ENCODE measurements at regions not wholly inside any gene's neighbourhood (a gene's known extent, or its start where the extent isn't known, plus 50 kb on each side); places are given as distances from the start of the nearest gene placed in this dataset.
"Not testable (repeated sequence)": the region's sequence is repeated elsewhere in the genome, so short reads cannot be mapped to it uniquely, and the experiment has no call there.

GRCh38 chrX:25442499-25442898 lies 426.7 kb upstream of the ARX start:
- peak; percentile 0 for DNase-seq

DNA sequence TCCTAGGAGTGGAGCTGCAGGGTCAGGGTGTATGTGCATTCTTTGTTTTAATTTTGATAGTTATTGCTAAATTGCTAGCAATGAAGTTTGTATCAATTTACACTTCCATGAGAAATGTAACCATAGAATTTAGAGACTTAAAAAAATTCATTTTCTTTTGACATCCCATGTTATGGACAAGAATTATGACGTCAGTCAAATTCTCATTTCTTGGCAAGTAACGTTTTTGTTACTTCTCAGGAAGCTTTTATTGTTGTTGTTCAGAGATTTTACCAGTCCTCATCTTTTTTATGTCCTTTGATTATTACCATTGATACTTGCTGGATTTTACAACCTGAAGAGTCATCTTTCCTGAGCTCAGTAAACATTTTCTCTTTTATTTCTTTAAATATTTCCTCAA lies 417.5 kb upstream of the ARX start:
- no peak for DNase-seq

- no peak for DNase-seq
Observed at GRCh38 chrX:25432396-25432795, 416.6 kb upstream of the ARX start.

DNA sequence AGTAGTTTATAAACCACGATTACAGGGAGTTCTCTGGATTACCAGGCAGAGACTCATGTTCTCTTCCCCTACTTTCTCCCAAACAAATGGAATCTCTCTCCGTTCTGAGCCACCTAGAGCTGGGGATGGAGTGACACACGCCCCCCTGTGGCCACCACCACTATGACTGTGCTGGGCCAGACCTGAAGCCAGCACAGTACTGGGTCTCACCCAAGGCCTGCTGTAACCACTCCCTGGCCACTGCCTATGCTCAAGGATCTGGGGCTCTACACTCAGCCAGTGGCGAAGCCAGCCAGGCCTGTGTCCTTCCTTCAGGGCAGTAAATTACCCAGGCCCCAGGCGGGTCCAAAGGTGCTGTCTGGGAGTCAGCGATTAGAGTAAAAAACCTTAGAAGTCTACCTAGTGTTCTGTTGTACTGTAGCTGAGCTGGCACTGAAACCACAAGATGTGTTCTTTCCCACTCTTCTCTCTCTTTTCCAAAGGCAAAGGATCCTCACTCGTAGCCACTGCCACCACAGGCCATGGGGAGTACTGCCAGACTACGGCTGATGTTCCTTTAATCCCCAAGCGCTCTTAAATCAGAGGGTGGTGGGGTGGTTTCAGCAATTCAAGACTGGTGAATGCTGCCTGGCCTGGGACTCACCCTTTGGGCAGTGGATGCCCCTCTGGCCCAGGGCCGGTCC lies 412.2 kb upstream of the ARX start:
- peak; percentile 1 for DNase-seq

DNA sequence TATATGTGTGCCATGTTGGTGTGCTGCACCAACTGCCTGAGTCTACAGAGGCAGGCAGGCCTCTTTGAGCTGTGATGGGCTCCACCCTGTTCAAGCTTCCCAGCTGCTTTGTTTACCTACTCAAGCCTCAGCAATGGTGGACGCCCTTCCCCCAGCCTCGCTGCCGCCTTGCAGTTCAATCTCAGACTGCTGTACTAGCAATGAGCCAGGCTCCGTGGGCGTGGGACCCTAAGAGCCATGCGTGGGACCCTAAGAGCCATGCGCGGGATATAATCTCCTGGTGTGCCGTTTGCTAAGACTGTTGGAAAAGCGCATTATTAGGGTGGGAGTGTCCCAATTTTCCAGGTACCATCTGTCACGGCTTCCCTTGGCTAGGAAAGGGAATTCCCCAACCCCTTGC lies 388.4 kb upstream of the ARX start:
- not testable (repeated sequence) for DNase-seq

DNA sequence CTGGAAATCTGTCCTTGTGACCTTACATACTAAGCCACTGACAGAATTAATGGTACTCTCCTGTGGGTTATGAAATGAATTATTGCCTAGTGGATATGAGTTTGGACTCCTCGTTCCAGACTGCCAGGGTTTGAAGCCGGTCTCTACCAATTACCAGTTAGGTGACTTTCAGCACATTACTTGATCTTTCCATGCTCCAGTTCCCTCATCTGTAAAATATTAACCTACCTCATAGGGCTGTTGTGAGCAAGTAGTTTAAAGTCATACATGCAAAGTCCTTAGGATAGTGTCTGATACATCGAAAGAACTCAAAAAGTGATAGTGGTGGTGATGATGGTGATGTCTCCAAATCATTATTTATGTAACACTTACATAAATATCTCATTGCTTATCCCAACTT lies 373.5 kb upstream of the ARX start:
- DNase-seq, result no peak

- DNase-seq, result no peak
Observed at GRCh38 chrX:25383196-25383595, 367.4 kb upstream of the ARX start.

- DNase-seq, result no peak
Observed at GRCh38 chrX:25356456-25356855, 340.7 kb upstream of the ARX start.

GRCh38 chrX:25344161-25344936 lies 328.6 kb upstream of the ARX start:
- no peak for DNase-seq

- no peak for DNase-seq
Observed at GRCh38 chrX:25343060-25343459, 327.3 kb upstream of the ARX start.

GRCh38 chrX:25337841-25338240 lies 322.1 kb upstream of the ARX start:
- no peak for DNase-seq

GRCh38 chrX:25300994-25301393 lies 285.2 kb upstream of the ARX start:
- no peak for DNase-seq

GRCh38 chrX:25296850-25297249 lies 281.1 kb upstream of the ARX start:
- no peak for DNase-seq

- no peak for DNase-seq
Observed at GRCh38 chrX:25295466-25295865, 279.7 kb upstream of the ARX start.

DNA sequence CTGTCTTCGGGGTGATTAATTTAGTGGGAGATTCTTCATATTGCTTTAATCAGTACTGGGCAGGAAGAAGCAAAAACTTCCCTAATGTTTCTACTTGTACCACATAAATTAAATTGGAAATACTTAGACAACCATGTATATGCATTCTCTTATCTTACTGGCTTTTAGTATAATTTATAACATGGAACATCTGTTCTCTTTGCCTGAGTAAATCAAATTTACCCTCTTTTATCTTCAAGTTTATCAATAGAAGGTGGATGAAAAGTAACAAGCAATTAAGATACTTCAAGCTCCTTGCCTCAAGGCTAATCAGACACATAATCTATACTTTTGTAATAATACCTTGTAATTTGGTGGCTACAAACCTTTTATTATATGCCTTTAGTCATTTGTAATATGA lies 274.4 kb upstream of the ARX start:
- no peak for DNase-seq

GRCh38 chrX:25288676-25289075 lies 272.9 kb upstream of the ARX start:
- DNase-seq, result no peak

DNA sequence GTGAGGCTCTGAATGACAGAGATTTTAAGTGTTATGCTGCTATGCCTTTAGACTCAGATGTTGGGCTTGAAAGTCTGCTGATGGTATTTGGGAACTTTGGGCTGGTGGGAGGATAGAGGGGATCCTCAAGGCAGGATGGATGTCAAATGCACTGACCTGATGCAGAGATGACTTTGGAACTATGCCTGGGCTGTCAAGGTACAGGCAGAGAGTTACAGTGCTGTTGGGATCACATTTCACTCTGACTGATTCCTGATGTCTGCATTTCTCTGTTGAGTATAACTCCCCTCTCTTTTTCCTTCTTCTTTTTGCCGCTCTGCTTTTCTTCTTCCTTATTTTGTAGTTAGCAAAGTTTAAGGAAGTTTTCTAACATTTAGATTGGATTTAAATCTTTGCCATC lies 271.8 kb upstream of the ARX start:
- DNase-seq, result no peak

GRCh38 chrX:25285598-25285997 lies 269.8 kb upstream of the ARX start:
- no peak for DNase-seq

- DNase-seq, result no peak
Observed at GRCh38 chrX:25279510-25279909, 263.7 kb upstream of the ARX start.

DNA sequence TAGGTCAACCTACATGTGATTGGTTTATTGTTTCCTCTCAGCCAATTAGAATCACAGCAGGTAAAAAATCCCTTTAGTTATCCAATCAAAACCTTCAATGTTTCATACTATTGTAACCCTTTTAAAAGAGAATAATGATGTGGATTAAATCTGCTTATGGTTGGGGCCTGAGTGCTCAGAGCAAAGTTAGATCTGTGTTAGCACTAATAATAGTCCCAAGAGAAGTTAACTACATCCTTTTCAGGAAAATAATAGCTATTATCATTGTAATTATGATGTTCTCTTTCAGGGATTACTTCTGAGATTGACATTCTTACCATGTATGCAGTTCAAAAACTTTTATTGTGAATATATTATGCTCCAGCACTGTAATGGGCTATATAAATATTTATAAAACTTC lies 262.6 kb upstream of the ARX start:
- DNase-seq, result no peak

DNA sequence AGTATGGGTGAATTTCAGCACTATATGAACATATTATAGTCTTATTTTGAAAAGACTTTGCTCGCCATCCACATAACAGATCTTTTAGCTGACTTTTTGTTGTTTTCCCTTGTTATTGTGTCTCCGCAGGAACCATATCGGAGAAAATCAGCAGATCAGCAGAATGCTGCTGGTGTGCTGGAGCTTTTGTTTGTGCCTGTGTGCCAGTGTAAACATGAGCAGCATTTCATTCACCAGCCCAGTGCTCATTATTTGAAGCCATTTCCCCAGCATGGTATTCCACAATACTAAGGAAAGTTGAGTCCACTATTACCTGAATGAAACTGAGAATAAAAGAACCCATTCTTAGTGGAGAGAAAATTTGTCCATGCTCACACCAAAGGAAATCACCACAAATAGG lies 261.8 kb upstream of the ARX start:
- no peak for DNase-seq

DNA sequence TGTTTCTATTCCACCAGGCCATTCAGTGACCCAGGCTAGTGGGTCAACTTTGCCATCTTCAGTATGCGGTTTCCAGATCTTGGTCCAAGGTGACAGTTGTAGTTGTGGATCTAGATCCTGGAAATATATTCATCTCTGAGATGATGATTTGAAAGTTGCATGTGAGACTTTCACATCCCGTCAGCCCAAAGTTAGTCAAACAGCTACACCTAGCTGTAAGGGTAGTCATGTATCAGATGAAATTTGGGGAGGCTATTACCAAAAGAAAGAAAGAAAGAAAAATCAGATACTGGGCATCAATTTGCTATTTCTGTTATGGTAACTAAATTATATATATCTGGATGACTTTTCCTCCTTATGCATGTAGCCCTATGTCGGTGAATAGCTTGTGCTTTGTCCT lies 259.4 kb upstream of the ARX start:
- DNase-seq, result no peak

GRCh38 chrX:25241461-25241860 lies 225.7 kb upstream of the ARX start:
- no peak for DNase-seq

DNA sequence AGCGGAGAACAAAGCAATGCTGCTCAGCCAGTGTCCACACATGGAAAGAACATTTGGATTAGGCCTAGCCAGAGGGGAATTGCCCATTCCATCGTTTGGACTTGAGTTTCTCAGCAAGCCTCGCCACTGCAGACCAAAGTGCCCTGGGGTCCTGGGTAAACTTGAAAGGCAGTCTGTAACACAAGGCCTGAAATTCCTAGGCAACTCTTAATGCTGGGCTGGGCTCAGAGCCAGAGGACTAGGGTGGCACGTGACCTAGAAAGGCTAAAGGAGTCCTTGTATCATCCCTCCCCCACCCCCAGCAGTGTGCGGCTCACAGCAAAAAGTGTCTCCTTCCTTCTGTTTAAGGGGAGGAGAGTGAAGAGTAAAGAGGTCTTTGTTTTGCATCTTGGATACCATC lies 210.4 kb upstream of the ARX start:
- no peak for DNase-seq

DNA sequence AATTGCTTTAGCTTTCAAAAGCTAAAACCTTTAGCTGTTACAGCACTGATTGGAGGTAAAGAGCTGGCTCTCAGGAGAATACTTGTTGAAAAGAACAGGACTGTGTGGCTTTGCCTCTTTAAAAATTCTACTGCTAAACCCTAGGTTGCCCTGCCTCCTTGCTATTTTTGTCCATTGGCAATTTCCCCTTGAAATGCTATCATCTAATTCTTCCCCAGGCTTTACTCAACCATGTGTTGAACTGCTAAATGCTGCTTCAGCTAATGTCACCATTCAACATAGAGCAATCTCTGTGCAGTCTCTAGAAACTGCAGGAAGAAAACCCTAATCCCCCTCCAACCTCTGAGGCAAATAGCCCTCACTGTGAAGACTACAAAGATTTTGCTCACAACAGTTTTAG lies 203.7 kb upstream of the ARX start:
- DNase-seq, result no peak

All from OCI-M1 (cell line).